ENCODE measurements at regions not wholly inside any gene's neighbourhood (a gene's known extent, or its start where the extent isn't known, plus 50 kb on each side); places are given as distances from the start of the nearest gene placed in this dataset.

DNA sequence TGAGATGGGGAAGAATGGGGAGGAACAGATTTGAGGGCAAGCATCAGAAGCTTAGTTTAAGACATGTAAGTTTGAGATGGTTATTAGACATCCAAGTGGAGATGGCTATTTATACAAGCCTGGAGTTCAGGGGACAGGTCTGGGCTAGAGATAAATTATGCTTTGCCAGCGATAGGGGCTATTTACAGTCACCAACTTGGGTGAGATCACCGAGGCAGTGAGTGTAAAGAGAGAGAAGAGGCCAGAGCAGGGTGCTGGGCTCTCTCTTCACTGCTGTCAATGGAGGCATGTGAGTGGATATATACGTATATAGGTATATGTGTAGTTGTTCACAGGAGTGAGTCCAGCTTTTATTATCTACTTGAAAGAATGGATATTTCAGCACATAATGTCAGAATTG is 81.0 kb downstream of the QPCT start:
- ATAC-seq (replicated peaks in 6 of 8): peak in 5 of 8 experiments; percentile 81 to 100 (median 89)
- WGBS, 10 experiments: 0 to 100% (median 71%) methylated on average over 1 to 3 of the region's 3 CpGs
- Histone ChIP-seq H3K27ac (no peak overlapping the region), H3K4me1 (replicated peaks in 1 of 2) (no peaks in the 10 kb centered on the region), H3K4me3 (no peak overlapping the region)
- in situ Hi-C loops (cut with MboI; ENCODE audit: low pct_unique_long_range_greater_than_20kb in 2 of 9, low sequenced_read_pairs in 9 of 9, unreplicated experiment in 9 of 9): no loop called here

DNA sequence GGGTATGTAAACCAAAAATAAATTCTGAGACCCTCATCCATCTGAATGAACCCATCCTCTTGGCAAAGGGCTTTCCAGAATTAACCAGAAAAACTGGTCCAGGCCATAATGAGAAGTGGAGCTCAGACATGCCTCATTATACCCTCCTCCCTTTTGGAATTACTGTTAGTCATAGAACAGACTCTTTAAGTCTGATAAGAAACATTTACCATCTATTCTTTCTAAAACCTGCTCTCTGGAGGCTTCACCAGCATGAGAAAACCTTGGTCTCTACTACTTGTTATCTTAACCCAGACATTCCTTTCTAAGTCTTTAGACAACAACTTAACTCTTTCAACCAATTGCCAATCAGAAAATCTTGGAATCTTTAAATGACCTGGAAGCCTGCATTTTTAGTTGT is 82.8 kb downstream of the QPCT start:
- in situ Hi-C loops (cut with MboI; ENCODE audit: low pct_unique_long_range_greater_than_20kb in 2 of 9, low sequenced_read_pairs in 9 of 9, unreplicated experiment in 9 of 9): no loop called here
- Histone ChIP-seq H3K4me3 (no peak overlapping the region), H3K27ac (no peak overlapping the region), H3K4me1 (replicated peaks in 1 of 2) (no peaks in the 10 kb centered on the region)
- ATAC-seq (replicated peaks in 6 of 8): no peak

DNA sequence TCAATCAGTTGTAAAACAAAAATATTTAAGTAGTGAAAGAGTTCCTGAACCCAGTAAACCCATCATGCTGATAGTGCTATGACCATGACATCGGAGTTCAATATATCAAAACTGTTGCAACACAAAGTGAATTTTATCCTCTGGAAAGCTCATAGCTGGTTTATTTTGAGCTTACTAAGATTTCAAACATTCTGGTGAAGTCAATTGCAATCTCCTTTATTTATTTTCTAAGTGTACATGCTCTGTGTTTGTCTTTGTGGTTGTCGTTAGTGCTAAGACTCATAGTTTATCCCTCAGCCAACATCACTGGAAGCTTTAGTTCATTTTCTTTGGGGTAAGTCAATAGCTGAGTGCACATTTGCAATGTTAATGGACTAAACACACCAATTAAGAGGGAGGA is 91.9 kb downstream of the QPCT start:
- H3K27ac ChIP-seq: no peak overlapping the region
- peak in 1 of 8 experiments; percentile 41 for ATAC-seq (replicated peaks in 6 of 8)
- H3K4me3 ChIP-seq: no peak overlapping the region
- H3K4me1 ChIP-seq (replicated peaks in 1 of 2): no peaks in the 10 kb centered on the region
- in situ Hi-C loops (cut with MboI; ENCODE audit: low pct_unique_long_range_greater_than_20kb in 2 of 9, low sequenced_read_pairs in 9 of 9, unreplicated experiment in 9 of 9): no loop called here
- 73 to 100% (median 100%) methylated on average over 1 to 2 of the region's 2 CpGs; no CpG with 5 or more reads in 1 of the 10 experiments for WGBS, 10 experiments

DNA sequence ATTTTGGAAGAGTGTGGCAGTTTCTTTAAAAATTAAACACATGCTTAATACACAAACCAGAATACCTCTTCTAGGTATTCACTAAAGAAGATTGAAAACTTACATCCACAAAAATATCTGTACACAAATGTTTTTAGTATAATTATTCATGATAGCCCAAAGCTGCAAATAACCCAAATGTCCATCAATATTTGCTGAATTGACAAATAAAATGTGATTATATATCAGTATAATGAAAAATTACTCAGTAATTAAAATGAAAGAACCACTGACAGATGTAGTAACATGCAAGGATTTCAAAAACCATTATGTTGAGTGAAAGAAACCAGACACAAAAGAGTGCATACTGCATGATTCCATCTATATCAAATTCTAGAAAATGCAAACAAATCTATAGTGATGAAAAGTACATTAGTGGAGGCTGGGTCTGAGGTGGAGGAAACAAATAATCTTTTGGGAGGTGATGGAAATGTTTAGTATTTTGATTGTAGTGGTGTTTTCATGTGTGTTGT is 94.8 kb downstream of the QPCT start:
- Histone ChIP-seq H3K4me3 (no peak overlapping the region), H3K4me1 (replicated peaks in 1 of 2) (no peaks in the 10 kb centered on the region), H3K27ac (no peak overlapping the region)
- ATAC-seq (replicated peaks in 6 of 8): no peak
- in situ Hi-C loops (cut with MboI; ENCODE audit: low pct_unique_long_range_greater_than_20kb in 2 of 9, low sequenced_read_pairs in 9 of 9, unreplicated experiment in 9 of 9): no loop called here

DNA sequence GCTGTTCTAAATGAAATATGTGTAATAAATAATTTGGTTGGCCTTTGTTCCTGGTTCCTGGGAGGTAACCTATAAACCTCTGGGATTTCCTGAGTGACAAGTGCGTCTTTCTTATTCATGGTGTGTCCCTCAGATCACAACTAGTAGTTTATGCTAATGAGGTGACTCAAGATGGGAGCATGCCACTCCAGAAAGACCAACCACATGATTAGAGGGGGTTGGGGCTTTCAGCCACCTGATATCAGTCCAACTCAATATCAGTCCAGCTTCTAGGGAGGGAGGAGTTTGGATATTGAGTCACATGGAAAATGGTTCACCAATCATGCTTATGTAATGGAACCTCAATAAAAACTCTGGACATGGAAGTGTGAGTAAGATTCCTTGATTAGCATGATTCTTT is 96.6 kb downstream of the QPCT start:
- Histone ChIP-seq H3K4me3 (no peak overlapping the region), H3K27ac (no peak overlapping the region), H3K4me1 (replicated peaks in 1 of 2) (no peaks in the 10 kb centered on the region)
- in situ Hi-C loops (cut with MboI; ENCODE audit: low pct_unique_long_range_greater_than_20kb in 2 of 9, low sequenced_read_pairs in 9 of 9, unreplicated experiment in 9 of 9): no loop called here
- 56 to 100% (median 100%) methylated on average over 1 of the region's 1 CpG; no CpG with 5 or more reads in 1 of the 10 experiments for WGBS, 10 experiments
- ATAC-seq (replicated peaks in 6 of 8): peak in 2 of 8 experiments; percentile 29 to 44

DNA sequence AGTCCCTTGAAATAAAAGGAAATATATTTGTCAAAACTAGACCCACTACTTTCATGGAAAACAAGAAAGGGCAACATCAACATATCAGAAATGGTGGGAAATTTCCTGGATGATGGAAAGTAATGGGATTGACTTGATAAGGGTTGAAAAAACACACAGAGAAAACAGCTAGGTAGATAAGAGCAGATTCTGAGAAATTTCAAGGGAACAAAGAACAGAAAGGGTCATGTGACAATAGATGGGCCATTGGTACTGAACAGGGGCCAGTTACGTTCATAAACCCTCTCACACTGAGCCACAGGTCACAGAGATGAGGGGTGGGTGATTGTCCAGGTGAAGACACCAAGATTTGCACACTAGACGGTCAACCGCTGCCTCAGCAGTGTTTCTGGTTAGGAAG is 98.7 kb downstream of the QPCT start:
- in situ Hi-C loops (cut with MboI; ENCODE audit: low pct_unique_long_range_greater_than_20kb in 2 of 9, low sequenced_read_pairs in 9 of 9, unreplicated experiment in 9 of 9): no loop called here
- ATAC-seq (replicated peaks in 6 of 8): no peak
- H3K4me1 ChIP-seq (replicated peaks in 1 of 2): no peaks in the 10 kb centered on the region
- H3K4me3 ChIP-seq: no peak overlapping the region
- 56 to 100% (median 82%) methylated on average over 1 to 3 of the region's 3 CpGs; no CpG with 5 or more reads in 2 of the 10 experiments for WGBS, 10 experiments
- no peak overlapping the region for H3K27ac ChIP-seq

DNA sequence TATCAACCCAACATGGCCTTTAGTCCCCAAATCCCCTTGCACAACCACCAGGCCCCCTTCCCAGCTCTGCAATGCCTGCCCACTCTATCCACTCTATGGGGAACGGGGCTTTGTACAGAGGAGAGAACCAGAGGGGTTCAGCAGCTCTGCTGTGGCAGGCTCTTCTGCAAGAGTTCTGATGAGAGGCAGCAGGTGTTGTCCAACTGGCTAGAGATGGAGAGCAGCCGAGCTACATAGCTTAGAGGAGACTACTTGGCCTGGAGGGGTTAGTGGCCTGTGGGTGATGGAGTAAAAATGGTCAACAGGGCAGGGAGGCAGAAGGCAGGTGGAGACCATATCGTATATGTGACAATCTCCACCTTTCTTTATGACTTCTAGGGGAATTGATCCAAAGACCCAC is 103.0 kb downstream of the QPCT start:
- H3K4me3 ChIP-seq: no peak overlapping the region
- no peaks in the 10 kb centered on the region for H3K4me1 ChIP-seq (replicated peaks in 1 of 2)
- WGBS, 10 experiments: 43 to 100% (median 83%) methylated on average over 1 to 2 of the region's 3 CpGs; no CpG with 5 or more reads in 3 of the 10 experiments
- no peak overlapping the region for H3K27ac ChIP-seq
- in situ Hi-C loops (cut with MboI; ENCODE audit: low pct_unique_long_range_greater_than_20kb in 2 of 9, low sequenced_read_pairs in 9 of 9, unreplicated experiment in 9 of 9): no loop called here
- no peak for ATAC-seq (replicated peaks in 6 of 8)

DNA sequence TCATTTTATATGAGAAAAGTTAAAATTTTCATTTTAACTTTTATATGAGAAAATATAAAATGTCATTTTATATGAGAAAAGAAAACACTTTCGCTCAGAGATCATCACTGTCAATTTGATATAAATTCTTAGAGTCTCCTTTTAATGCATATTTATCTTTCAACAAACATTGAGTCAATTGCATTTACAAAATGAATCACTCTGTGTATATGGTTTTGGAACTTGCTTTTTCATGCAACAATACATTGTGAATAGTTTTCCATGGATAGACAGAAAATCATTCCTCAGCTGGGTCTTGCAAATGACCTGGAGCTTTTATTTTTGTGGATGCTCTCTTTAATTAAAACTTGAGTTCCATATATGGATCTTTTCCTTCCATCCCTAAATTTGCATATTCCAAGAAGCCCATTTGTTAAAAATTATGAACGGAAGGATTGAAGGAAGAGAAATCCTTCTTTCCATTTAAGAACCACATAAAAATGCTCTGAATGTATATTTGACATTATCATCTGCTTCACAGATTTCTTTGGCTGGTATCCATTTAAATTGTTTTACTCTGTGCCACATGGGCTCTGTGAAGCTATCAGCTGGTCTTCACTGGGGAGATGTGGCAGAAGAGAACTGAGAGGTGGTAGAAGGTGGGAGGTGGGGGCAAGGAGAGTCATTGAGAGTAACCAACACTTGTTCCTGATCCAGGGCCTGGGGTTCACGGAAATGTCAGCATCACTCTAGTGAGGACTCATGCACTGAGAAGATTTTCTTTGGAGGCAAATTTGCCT is 104.1 kb downstream of the QPCT start:
- peak in 1 of 8 experiments; percentile 66 for ATAC-seq (replicated peaks in 6 of 8)
- 33 to 100% (median 71%) methylated on average over 2 to 3 of the region's 3 CpGs; no CpG with 5 or more reads in 2 of the 10 experiments for WGBS, 10 experiments
- Histone ChIP-seq H3K4me3 (no peak overlapping the region), H3K27ac (no peak overlapping the region), H3K4me1 (replicated peaks in 1 of 2) (no peaks in the 10 kb centered on the region)
- in situ Hi-C loops (cut with MboI; ENCODE audit: low pct_unique_long_range_greater_than_20kb in 2 of 9, low sequenced_read_pairs in 9 of 9, unreplicated experiment in 9 of 9): no loop called here

DNA sequence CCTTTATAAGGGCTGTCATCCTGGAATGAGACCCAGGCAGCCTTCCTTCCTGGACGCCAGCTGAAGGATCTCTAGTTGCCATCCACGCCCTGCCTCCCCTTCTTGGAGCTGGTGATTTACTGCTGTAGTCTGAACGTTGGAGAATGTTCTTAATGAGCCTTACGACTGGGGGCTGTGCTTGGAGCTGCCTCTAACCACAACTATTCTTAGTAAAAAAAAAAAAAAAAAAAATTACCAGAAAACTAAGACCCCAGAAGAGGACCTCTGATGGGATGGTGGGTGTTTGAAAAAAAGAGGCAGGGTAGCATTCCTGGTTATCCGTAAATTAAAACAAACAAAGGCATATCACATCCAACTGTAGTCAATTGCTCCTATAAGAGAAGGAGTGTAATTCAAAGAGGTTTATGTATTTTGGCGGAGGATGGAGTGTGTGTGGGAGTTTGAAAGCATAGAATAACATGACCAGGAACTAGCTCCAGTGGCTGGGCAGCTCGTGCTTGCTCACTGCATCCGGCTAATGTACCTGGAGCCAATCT is 105.4 kb downstream of the QPCT start:
- in situ Hi-C loops (cut with MboI; ENCODE audit: low pct_unique_long_range_greater_than_20kb in 2 of 9, low sequenced_read_pairs in 9 of 9, unreplicated experiment in 9 of 9): no loop called here
- ATAC-seq (replicated peaks in 6 of 8): peak in 1 of 8 experiments; percentile 39
- WGBS, 10 experiments: 42 to 92% (median 67%) methylated on average over 2 to 8 of the region's 8 CpGs
- Histone ChIP-seq H3K4me3 (no peak overlapping the region), H3K27ac (no peak overlapping the region), H3K4me1 (replicated peaks in 1 of 2) (peaks cover under 1 to 6% of the 10 kb centered on the region in 2 donors)

DNA sequence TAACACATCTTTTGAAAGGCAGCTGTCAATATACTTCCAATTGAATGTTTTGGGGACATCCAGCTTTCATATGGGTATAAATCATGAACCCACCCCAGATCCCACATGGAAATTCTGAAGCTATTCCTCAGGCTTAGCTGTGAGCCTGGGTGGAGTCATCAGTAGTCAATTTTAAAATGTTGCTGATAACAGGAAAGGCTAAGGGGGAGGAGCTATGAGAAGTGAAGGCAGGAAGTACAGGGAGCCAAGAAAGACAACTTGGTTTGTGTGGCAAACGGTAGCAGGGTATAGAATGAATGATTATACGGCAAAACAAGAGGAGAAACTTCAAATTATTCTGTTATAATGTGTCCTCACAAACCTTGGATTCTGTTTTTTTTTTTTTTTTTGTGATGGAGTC is 108.6 kb downstream of the QPCT start:
- WGBS, 10 experiments: 62 to 100% (median 100%) methylated on average over 1 to 2 of the region's 2 CpGs; no CpG with 5 or more reads in 2 of the 10 experiments
- Histone ChIP-seq H3K4me1 (replicated peaks in 1 of 2) (peaks cover 7 to 10% of the 10 kb centered on the region in 2 donors), H3K27ac (no peak overlapping the region), H3K4me3 (no peak overlapping the region)
- peak in 1 of 8 experiments; percentile 39 for ATAC-seq (replicated peaks in 6 of 8)
- in situ Hi-C loops (cut with MboI; ENCODE audit: low pct_unique_long_range_greater_than_20kb in 2 of 9, low sequenced_read_pairs in 9 of 9, unreplicated experiment in 9 of 9): no loop called here

DNA sequence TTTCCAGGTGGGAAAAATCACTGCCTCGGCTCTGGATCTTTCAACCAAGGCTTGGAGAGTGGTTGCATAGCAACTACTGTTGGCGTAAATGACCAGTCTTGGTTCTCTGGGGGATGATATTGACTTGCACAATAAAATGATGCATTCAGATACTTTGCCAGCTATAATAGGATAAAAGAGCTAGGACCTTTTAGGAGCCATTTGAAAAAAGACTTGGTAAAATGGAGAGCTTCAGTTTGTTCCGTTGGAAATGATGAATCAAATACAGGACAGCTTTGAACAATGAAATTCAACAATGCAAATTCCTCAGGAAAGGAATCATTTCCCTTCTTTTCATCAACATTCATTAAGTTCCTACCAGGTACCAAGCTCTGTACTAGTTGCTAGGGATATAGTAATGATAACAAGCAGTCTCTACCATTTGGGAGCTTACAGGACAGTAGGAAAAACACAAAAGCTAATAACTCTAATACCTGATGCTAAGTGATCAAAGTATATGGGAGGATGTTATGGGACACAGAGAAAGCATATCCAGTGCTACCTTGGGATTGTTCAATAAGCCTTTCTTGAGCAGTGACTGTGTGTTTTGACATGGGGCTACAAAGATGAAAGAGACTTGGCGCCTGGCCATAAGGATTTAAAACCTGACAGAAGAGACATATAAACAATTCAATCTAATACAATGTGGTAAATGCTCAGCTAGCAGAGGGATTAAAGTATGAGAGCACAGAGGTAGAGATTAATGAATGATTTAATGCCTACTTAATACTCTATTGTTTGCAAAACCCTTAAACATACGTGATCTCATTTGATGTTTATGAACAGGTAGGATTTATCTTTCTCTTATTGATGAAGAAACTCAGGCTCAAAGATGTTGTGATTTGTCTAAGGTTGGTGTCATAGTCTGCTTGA is 110.7 kb downstream of the QPCT start:
- in situ Hi-C loops (cut with MboI; ENCODE audit: low pct_unique_long_range_greater_than_20kb in 2 of 9, low sequenced_read_pairs in 9 of 9, unreplicated experiment in 9 of 9): no loop called here
- WGBS, 10 experiments: 16 to 94% (median 52%) methylated on average over 1 to 5 of the region's 5 CpGs
- H3K4me3 ChIP-seq: no peak overlapping the region
- peak in 5 of 8 experiments; percentile 43 to 85 (median 65) for ATAC-seq (replicated peaks in 6 of 8)
- H3K4me1 ChIP-seq (replicated peaks in 1 of 2): peaks cover 7 to 10% of the 10 kb centered on the region in 2 donors
- H3K27ac ChIP-seq: no peak overlapping the region

DNA sequence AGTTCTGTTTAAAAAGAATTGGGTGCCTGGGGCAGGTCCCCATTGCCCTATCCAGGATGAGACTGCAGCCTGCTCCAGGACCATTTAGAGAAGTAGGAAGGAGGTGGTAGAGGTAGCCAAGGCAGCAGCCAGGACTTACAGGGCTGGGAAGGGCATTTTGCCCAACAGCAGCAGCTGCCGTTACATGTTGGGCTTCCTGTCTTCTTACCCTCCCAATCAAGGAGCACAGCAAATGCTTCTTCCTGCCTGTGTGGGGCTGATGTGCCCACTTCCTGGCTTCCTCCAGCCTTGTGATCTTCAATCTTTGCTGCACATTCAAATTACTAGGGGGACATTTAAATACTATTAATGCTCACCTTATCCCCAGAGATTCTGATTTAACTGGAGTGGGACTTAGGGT is 112.0 kb downstream of the QPCT start:
- 80 to 100% methylated on average over 1 of the region's 1 CpG; no CpG with 5 or more reads in 8 of the 10 experiments for WGBS, 10 experiments
- Histone ChIP-seq H3K27ac (no peak overlapping the region), H3K4me3 (no peak overlapping the region), H3K4me1 (replicated peaks in 1 of 2) (peaks cover 7 to 10% of the 10 kb centered on the region in 2 donors)
- in situ Hi-C loops (cut with MboI; ENCODE audit: low pct_unique_long_range_greater_than_20kb in 2 of 9, low sequenced_read_pairs in 9 of 9, unreplicated experiment in 9 of 9): no loop called here
- no peak for ATAC-seq (replicated peaks in 6 of 8)

DNA sequence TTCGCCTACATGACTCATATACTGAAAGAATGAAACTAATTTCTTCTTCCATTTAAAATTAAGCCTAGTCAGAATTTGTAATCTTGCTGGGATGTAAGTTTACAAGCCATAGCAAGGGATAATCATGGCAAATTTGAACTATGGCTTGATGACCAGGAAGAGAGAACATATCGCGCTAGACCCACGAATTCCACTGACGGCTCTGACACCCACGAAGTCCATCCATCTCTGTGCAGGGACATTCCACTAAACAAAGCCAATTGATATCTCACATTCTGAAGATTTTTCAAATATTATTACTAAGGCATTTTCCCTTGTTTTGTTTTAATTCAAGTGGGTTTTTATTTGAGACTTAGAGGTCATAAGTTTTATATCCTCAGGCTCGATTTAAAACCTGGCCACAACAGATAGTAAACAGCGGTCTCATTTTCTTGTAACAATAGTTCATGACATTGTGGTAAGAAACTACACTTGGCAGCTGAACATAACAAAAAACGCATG is 113.0 kb downstream of the QPCT start:
- no peak for ATAC-seq (replicated peaks in 6 of 8)
- H3K4me1 ChIP-seq (replicated peaks in 1 of 2): peaks cover 7 to 10% of the 10 kb centered on the region in 2 donors
- no peak overlapping the region for H3K4me3 ChIP-seq
- in situ Hi-C loops (cut with MboI; ENCODE audit: low pct_unique_long_range_greater_than_20kb in 2 of 9, low sequenced_read_pairs in 9 of 9, unreplicated experiment in 9 of 9): no loop called here
- 59 to 94% (median 77%) methylated on average over 3 to 9 of the region's 9 CpGs for WGBS, 10 experiments
- H3K27ac ChIP-seq: no peak overlapping the region
